ENCODE measurements at regions not wholly inside any gene's neighbourhood (a gene's known extent, or its start where the extent isn't known, plus 50 kb on each side); places are given as distances from the start of the nearest gene placed in this dataset.

- CTCF ChIA-PET: no interaction called here
- no peaks in the 10 kb centered on the region for H3K36me3 Mint-ChIP-seq
- H3K9me3 Mint-ChIP-seq: peaks cover 2% of the 10 kb centered on the region
- H3K4me1 Mint-ChIP-seq: no peaks in the 10 kb centered on the region
- no peak overlapping the region for H3K4me3 Mint-ChIP-seq
- no peaks in the 10 kb centered on the region for H3K27me3 Mint-ChIP-seq
- H3K27ac Mint-ChIP-seq: no peak overlapping the region
- DNase-seq: no peak
Measured at GRCh38 chr7:41145656-41146055, 557.2 kb downstream of the INHBA start.

- H3K27me3 Mint-ChIP-seq: no peaks in the 10 kb centered on the region
- CTCF ChIA-PET: no interaction called here
- no peak overlapping the region for H3K4me3 Mint-ChIP-seq
- no peak for DNase-seq
- H3K36me3 Mint-ChIP-seq: no peaks in the 10 kb centered on the region
- no peaks in the 10 kb centered on the region for H3K4me1 Mint-ChIP-seq
- H3K27ac Mint-ChIP-seq: no peak overlapping the region
- H3K9me3 Mint-ChIP-seq: no peaks in the 10 kb centered on the region
Measured at GRCh38 chr7:41142904-41143473, 559.9 kb downstream of the INHBA start.

- DNase-seq: no peak
- Mint-ChIP-seq H3K36me3 (no peaks in the 10 kb centered on the region), H3K4me1 (no peaks in the 10 kb centered on the region), H3K27ac (no peak overlapping the region), H3K27me3 (no peaks in the 10 kb centered on the region), H3K9me3 (no peaks in the 10 kb centered on the region), H3K4me3 (no peak overlapping the region)
- CTCF ChIA-PET: no interaction called here
Measured at GRCh38 chr7:41139789-41140188, 563.1 kb downstream of the INHBA start.

- Mint-ChIP-seq H3K27ac (no peak overlapping the region), H3K4me3 (no peak overlapping the region), H3K36me3 (no peaks in the 10 kb centered on the region), H3K27me3 (no peaks in the 10 kb centered on the region), H3K9me3 (no peaks in the 10 kb centered on the region), H3K4me1 (no peaks in the 10 kb centered on the region)
- no peak for DNase-seq
- CTCF ChIA-PET: no interaction called here
Measured at GRCh38 chr7:41136551-41136950, 566.3 kb downstream of the INHBA start.

- Mint-ChIP-seq H3K27ac (no peak overlapping the region), H3K4me1 (no peaks in the 10 kb centered on the region)
Measured at GRCh38 chr7:41135511-41135910, 567.4 kb downstream of the INHBA start.

GRCh38 chr7:41134300-41135255 is 568.3 kb downstream of the INHBA start:
- H3K27ac Mint-ChIP-seq: no peak overlapping the region

More at GRCh38 chr7:41135511-41135910, 567.4 kb downstream of the INHBA start:
- DNase-seq: no peak
- Mint-ChIP-seq H3K36me3 (no peaks in the 10 kb centered on the region), H3K27me3 (no peaks in the 10 kb centered on the region), H3K9me3 (no peaks in the 10 kb centered on the region), H3K4me3 (no peak overlapping the region)
- CTCF ChIA-PET: no interaction called here

GRCh38 chr7:41133690-41134299 is 569.1 kb downstream of the INHBA start:
- Mint-ChIP-seq H3K4me1 (no peaks in the 10 kb centered on the region), H3K27me3 (no peaks in the 10 kb centered on the region), H3K4me3 (no peak overlapping the region), H3K27ac (no peak overlapping the region), H3K9me3 (no peaks in the 10 kb centered on the region), H3K36me3 (no peaks in the 10 kb centered on the region)
- CTCF ChIA-PET: no interaction called here
- no peak for DNase-seq

More at GRCh38 chr7:41134300-41135255, 568.3 kb downstream of the INHBA start:
- Mint-ChIP-seq H3K4me1 (no peaks in the 10 kb centered on the region), H3K36me3 (no peaks in the 10 kb centered on the region), H3K4me3 (no peak overlapping the region), H3K27me3 (no peaks in the 10 kb centered on the region), H3K9me3 (no peaks in the 10 kb centered on the region)
- no peak for DNase-seq
- CTCF ChIA-PET: no interaction called here

- Mint-ChIP-seq H3K4me3 (no peak overlapping the region), H3K27ac (no peak overlapping the region), H3K9me3 (no peaks in the 10 kb centered on the region), H3K27me3 (no peaks in the 10 kb centered on the region), H3K4me1 (no peaks in the 10 kb centered on the region), H3K36me3 (no peaks in the 10 kb centered on the region)
- CTCF ChIA-PET: no interaction called here
- no peak for DNase-seq
Measured at GRCh38 chr7:41131956-41132355, 570.9 kb downstream of the INHBA start.

- CTCF ChIA-PET: no interaction called here
- no peaks in the 10 kb centered on the region for H3K4me1 Mint-ChIP-seq
- H3K36me3 Mint-ChIP-seq: no peaks in the 10 kb centered on the region
- DNase-seq: no peak
- no peak overlapping the region for H3K4me3 Mint-ChIP-seq
- no peaks in the 10 kb centered on the region for H3K9me3 Mint-ChIP-seq
- no peak overlapping the region for H3K27ac Mint-ChIP-seq
- no peaks in the 10 kb centered on the region for H3K27me3 Mint-ChIP-seq
Measured at GRCh38 chr7:41130561-41131236, 572.2 kb downstream of the INHBA start.

GRCh38 chr7:41130086-41130485 is 572.8 kb downstream of the INHBA start:
- CTCF ChIA-PET: no interaction called here
- Mint-ChIP-seq H3K27me3 (no peaks in the 10 kb centered on the region), H3K4me1 (no peaks in the 10 kb centered on the region)

GRCh38 chr7:41125343-41125742 is 577.5 kb downstream of the INHBA start:
- Mint-ChIP-seq H3K4me3 (no peak overlapping the region), H3K27ac (no peak overlapping the region), H3K36me3 (no peaks in the 10 kb centered on the region), H3K4me1 (no peaks in the 10 kb centered on the region), H3K27me3 (no peaks in the 10 kb centered on the region), H3K9me3 (no peaks in the 10 kb centered on the region)
- no peak for DNase-seq
- CTCF ChIA-PET: no interaction called here

More at GRCh38 chr7:41130086-41130485, 572.8 kb downstream of the INHBA start:
- no peaks in the 10 kb centered on the region for H3K9me3 Mint-ChIP-seq
- no peaks in the 10 kb centered on the region for H3K36me3 Mint-ChIP-seq
- no peak for DNase-seq
- H3K4me3 Mint-ChIP-seq: no peak overlapping the region
- no peak overlapping the region for H3K27ac Mint-ChIP-seq

GRCh38 chr7:41122256-41122987 is 580.5 kb downstream of the INHBA start:
- no peak overlapping the region for H3K4me3 Mint-ChIP-seq

GRCh38 chr7:41121228-41121627 is 581.7 kb downstream of the INHBA start:
- H3K4me3 Mint-ChIP-seq: no peak overlapping the region
- H3K4me1 Mint-ChIP-seq: no peaks in the 10 kb centered on the region
- H3K9me3 Mint-ChIP-seq: peaks cover 4% of the 10 kb centered on the region
- CTCF ChIA-PET: no interaction called here
- no peak for DNase-seq
- no peaks in the 10 kb centered on the region for H3K36me3 Mint-ChIP-seq
- no peaks in the 10 kb centered on the region for H3K27me3 Mint-ChIP-seq
- H3K27ac Mint-ChIP-seq: no peak overlapping the region

More at GRCh38 chr7:41122256-41122987, 580.5 kb downstream of the INHBA start:
- no peak for DNase-seq
- Mint-ChIP-seq H3K9me3 (peaks cover 4% of the 10 kb centered on the region), H3K4me1 (no peaks in the 10 kb centered on the region), H3K36me3 (no peaks in the 10 kb centered on the region), H3K27me3 (no peaks in the 10 kb centered on the region), H3K27ac (no peak overlapping the region)
- CTCF ChIA-PET: no interaction called here

- H3K36me3 Mint-ChIP-seq: no peaks in the 10 kb centered on the region
- no peak overlapping the region for H3K4me3 Mint-ChIP-seq
- H3K4me1 Mint-ChIP-seq: no peaks in the 10 kb centered on the region
- CTCF ChIA-PET: no interaction called here
- DNase-seq: no peak
- peaks cover 4% of the 10 kb centered on the region for H3K9me3 Mint-ChIP-seq
- no peak overlapping the region for H3K27ac Mint-ChIP-seq
- H3K27me3 Mint-ChIP-seq: no peaks in the 10 kb centered on the region
Measured at GRCh38 chr7:41118486-41118885, 584.4 kb downstream of the INHBA start.
